ENCODE measurements at regions not wholly inside any gene's neighbourhood (a gene's known extent, or its start where the extent isn't known, plus 50 kb on each side); places are given as distances from the start of the nearest gene placed in this dataset.

DNA sequence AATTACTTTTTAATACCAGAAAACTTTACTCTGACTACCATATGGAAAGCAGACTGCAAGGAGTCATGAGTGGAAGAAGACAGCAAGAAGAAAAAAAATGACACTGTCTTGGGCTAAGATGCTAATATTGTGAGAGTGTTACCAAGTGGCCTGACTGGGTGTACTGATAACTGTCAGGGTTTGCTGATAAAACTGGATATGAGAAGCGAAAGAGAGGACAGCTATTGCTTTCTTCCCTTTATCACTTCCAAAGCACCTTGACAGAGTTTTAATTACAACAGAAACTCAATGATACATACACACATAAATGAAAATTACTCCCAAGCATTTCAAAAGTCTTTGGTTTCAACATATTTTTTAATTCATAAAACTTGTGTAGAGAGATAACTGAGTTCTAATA, 368.5 kb downstream of the ZEB2 start:
- TF ChIP-seq YY1 (IDR thresholded peaks at IDR 0.05; ENCODE audit: insufficient read depth, insufficient read length) (no peak), ZNF274 (IDR thresholded peaks at IDR 0.05; ENCODE audit: low read depth, low read length) (no peak), SUZ12 (IDR thresholded peaks at IDR 0.05; ENCODE audit: extremely low read depth, insufficient read depth, insufficient read length) (no peak)

Measured in NT2/D1 (cell line).